HG03095 (cell line): ENCODE measurements at regions not wholly inside any gene's neighbourhood (a gene's known extent, or its start where the extent isn't known, plus 50 kb on each side); places are given as distances from the start of the nearest gene placed in this dataset.

Source experiments
- ATAC-seq: cut with Tn5 transposase; IDR thresholded peaks from one replicate; pipeline ENCODE4 v1.9.1; 2021; ENCODE audit warnings: moderate library complexity; ENCODE audit not compliant: unreplicated experiment

DNA sequence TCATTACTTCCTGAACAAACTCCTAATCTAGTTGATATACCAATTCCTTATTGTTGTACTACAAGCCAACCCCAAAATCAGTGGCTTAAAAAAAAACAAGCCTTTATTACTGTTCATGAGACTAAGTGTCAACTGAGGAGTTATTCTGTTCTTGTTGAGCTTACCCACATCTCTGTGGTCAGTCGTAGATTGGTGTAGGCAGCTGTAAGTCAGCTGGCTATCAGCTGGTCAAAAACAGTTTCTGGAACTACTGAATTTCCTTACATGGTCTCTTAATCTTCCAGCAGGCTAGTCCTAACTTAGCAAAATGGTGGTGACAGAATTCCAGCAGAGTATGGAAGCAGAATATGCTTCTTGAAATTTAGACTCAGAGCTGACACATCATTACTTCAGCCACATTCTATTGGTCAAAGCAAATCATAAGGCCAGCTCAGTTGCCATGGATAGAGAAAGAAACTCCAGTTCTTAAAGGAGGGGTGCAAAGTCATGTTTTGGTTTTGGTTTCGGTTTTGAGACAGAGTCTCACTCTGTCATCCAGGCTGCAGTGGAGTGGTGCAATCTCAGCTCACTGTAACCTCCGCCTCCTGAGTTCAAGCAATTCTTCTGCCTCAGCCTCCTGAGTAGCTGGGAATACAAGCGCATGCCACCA, 386.1 kb upstream of the MPDZ start:
- no peak for ATAC-seq

DNA sequence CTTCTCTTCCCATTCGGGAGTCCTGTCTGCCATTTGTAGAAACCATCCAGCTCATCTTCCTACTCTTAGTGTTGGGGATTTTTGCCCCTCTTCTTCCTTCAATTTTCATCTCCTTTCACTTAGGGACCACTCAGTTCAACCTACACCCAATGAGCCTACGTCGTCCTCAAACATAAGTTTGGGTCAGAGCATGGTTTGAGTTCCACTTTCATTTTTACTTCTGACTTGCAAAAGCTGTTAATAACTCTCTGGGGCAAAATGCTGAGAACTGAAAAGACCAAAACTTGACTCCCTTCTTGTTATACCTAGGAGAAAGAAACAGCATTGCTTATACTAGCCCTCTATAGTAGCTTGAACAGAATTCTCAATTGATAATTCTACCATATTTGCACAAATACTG, 381.5 kb upstream of the MPDZ start:
- ATAC-seq: no peak

DNA sequence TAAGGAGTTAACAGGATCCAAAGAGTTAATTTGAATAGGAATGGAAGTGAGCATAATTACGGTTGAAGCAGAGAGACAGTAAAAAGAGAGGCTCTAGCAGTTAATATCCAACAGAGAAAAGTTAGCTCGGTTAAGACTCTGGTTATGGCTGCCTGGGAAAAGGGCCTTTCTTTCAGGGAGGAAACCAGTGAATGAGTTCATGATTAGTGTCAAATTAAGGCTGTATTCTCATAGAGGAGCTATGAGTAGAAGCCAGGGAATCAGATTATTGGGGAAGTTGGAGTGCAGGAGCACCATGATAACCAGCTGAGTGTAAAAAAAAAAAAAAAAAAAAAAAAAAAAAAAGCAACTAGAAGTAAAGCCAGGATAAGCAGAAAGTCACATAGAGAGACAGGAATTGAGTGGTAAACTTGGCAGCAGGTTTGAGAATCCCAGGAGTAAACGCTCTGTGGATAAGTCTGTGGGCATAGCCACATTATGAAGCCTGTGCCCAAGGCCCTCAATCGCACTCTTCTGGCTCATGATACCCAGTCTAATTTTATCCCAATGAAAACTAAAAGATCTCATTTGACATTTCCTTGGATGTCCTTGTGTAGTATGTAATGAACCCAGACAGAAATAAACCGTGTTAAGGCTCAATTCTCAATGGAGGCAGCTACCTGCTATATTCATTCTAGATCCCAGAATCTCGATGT, 372.6 kb upstream of the MPDZ start:
- ATAC-seq: no peak

DNA sequence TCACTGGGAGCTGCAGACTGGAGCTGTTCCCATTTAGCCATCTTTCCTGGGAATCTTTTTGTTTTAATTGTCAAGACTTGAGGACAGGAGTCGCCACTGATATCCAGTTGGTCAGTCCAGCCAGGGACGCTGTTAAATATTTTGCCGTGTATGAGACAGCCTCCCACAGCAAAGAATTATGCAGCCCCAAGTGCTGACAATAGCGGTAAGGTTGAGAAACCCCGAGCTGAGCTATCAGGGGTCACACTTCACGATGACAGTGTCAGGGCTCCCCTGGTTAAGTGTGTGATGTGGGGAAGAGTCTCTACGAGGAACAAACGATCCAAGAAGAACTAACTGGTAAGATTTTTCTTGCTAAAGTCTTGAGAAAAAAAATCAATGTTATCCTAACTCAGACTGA, 372.0 kb upstream of the MPDZ start:
- no peak for ATAC-seq

DNA sequence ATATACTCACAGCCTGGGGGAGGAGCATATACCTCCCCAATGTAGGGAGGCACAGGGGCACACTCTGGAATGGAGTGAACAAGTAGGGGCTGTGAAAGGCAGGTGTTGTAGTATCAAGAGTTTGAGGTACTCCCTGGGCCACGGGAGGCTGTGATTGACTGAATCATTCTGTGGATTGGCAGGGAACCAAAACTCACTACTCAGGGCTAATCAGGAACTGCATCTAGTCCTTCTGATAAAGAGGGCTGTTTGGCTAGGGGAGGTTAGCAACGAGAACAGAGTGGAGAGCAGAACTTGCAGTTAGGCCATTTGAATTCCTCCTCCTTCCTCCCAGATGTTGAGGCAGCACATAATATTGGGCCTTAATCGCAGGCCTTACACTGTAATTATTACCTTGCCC, 369.2 kb upstream of the MPDZ start:
- no peak for ATAC-seq

DNA sequence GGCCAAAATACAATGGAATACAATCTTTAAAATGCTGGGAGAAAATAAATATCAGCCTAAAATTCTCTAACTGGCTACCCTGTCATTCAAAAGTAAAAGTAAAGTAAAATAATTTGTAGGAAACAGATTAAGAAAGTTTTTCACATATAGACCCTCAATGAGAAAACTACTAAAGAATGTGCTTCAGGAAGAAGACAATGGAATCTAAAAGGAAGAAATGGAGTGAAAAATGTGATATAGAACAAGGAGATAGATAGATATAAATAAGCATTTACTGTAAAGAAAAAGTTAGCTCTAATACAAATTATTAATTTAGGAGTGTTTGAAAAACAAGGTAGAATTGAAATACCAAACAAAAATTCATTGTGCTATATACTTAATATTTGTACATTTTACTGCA, 368.6 kb upstream of the MPDZ start:
- ATAC-seq: no peak

DNA sequence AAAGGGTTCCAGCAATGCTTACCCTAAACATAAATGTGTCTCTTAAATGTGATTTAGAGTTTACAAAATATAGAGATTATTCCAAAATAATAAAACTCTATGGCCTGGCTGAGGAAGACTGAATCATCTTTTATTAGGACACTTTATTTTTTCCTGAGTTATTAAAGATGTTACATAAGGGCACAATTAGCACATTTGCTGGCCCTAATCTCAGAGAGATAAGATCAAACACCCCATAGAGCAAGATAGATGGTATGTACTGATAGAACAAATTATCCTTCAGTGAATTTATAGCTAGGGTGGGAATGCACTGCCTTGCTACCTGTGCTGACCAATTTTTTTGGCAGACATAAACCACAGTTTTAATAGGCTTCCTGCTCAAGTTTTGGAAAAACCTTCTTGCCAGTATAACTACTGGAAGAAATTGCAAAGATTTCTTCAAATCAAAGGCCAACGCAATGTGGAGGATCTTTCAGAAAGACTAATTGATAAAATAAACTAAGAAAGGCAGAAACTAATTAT, 367.1 kb upstream of the MPDZ start:
- ATAC-seq: no peak

DNA sequence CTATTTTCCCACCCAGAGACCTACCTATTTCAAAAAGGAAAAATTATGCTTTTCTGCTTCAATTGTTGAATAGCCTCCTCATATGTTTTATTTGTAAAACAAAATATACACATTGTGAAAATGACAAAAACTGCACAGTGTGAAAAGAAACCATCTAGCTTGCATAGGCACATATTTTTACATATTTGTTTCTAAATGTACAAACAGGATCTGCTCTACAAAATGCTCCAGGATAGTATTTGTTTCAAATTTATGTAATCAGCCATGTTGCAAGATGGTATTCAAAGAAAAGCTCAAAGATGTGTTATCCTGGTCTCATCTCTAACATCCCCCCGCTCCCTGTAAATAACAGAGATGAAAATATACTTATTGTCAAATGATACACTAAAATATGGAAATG, 366.1 kb upstream of the MPDZ start:
- ATAC-seq: no peak

DNA sequence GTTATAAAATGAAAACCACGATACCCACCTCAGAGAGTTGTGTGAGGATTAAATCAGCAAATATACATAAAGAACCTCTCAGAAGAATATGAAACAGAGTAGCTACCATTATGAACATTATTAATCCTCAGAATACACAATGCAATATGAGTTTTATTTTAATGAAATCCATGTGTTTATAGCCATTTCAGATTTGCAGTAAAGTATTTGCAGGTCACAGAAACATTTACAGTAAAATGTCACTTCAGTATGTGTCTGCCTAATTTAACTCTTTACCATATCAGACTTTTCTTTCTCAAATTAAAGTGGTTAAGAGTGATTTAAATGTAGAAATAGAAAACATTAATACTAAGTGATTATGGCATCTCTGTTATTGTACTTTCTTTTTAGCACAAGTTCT, 365.2 kb upstream of the MPDZ start:
- ATAC-seq: no peak

DNA sequence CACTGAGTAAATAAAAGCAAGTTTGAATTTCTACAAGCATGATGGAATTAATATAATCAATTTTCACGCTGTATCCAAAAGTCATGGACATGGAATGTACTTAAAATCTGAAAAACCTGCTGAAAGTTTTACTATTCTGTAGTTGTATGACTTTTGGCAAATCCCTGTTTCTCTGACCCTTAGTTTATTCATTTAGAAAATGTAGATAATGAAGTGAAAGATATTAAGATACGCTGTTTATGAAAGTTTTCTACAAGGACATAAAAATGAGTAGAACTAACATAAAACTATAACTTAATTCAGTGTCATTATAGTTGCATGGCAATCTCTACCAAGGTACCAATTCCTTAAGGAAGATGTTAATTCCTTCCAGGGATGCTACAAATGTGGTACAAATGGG, 363.2 kb upstream of the MPDZ start:
- no peak for ATAC-seq

DNA sequence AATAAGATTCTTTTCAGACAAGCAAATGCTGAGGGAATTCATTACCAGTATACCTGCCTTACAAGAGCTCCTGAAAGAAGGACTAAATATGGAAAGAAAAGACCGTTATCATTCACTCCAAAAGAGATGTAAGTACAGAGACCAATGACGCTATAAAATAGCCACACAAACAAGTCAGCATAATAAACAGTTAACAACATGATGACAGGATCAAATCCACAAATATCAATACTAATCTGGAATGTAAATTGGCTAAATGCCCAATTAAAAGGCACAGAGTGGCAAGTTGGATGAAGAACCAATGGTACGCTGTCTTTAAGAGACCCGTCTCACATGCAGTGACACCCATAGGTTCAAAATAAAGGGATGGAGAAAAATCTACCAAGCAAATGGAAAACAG, 349.6 kb upstream of the MPDZ start:
- ATAC-seq: no peak

DNA sequence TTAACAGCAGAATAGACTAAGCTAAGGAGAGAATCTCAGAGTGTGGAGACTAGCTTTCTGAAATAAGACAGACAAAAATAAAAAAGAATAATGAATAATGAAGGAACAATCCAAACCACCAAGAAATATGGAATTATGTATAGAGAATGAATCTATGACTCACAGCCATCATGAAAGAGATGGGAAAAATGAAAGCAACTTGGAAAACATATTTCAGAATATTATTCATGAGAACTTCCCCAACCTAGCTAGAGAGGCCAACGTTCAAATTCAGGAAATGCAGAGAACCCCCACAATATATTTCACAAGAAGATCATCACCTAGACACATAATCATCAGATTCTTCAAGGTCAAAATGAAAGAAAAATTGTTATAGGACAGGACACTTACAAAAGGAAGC, 349.0 kb upstream of the MPDZ start:
- ATAC-seq: no peak

DNA sequence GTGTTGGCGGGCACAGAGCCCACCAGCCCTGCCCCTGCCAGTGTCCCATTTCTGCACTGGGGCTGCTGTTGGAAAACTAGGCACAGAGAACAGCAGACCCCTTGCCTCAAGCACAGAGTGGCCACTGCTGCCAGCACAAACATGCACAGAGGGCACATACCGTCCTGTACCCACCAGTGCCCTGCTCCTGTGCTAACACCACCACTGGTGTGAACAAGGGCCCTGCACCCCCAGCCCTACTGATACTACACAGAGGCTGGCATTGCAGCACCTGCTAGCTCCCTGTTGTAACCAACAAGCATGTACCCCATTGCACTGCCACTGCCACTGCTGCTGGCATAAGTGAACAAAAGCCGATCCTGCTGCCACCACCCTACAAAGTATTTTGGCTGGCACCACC, 348.0 kb upstream of the MPDZ start:
- no peak for ATAC-seq

DNA sequence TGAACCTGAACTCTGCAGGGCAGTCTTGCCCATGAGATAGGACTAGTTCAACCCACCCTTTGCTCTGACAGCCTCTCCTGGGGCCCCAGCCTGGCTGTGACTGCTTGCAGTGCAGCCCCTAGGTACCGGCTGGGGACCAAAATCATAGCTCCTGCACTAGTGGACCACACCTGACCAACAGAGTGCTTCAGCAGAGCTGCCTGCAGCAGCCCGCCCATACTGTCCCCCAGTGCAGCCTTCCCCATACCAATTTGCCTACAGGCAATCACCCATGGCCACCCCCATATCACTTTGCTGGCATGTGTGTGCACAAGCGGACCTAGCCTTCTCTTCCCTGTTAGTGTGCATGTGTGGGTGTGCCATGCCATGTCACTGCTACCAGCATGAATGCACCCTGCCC, 347.6 kb upstream of the MPDZ start:
- no peak for ATAC-seq

DNA sequence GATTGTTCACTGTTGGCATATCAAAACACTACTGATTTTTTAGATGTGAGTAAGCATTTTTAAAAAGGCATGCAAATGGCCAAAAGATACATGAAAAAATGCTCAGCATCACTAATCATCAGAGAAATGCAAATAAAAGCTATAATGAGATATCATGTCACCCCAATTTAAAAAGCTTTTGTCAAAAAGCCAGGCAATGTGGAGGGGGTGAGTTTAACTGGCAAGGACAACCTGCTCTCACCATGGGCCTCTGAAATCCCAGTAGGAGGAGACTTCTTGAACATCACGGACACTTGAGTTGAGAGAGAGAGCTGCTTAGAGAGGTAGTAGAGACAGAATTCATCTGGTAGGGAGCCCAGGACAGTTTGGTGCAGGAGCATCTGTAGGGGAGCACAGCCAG, 347.1 kb upstream of the MPDZ start:
- ATAC-seq: no peak

DNA sequence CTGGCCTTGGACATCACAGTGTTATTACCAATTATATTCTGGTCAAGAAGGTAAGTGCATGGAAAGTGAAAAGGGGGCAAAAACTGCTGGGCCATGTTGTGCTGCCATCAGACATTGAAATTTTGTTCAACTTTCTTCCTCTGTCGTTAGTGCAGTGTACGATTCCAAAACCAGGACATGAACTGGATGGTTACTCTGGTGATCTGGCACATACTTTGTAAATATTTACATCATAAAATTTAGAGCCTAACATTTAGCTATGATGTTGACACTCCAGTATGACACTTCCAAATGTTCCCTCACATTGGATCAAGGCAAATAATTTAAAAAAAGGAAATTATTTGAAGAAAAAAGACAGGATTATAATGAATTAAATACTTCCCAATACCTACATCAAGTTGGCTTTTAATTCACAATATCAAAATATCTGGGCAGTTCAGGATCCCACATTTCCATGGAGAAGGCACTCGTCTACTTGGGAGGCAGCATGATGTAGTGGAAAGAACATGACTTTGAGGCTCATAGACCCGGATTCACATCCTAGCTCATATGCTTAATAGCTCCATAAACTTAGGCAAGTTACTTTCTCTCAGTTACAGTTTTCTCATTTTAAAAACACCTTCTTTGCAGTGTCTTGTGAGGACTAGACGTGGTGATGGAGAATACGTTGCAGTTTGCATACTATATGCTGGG, 342.5 kb upstream of the MPDZ start:
- ATAC-seq: no peak

DNA sequence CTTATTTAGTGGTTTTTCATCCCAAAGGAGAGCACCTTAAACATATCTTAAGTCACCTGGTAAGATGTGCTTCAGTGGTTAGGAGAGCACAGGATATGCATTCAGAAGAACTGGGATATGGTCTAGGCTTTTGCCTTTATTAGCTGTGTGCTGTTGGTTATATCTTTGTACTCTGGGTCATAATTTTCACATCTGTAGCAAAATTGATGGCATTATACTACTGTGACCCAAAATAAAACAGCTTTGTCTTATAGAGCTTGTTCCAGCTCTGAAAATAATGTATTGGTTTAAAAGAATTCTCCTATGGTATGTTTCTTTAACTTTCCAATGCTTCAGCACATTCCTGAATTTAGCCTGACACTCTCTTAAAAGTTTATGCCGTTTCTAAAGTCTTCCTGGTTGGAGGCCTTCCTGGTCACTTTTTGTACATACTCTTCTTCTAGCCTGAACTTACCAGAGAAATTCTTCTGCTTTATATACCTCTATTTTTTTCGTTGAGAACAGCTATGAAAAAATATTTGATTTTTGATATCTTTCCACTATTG, 337.1 kb upstream of the MPDZ start:
- ATAC-seq: no peak

DNA sequence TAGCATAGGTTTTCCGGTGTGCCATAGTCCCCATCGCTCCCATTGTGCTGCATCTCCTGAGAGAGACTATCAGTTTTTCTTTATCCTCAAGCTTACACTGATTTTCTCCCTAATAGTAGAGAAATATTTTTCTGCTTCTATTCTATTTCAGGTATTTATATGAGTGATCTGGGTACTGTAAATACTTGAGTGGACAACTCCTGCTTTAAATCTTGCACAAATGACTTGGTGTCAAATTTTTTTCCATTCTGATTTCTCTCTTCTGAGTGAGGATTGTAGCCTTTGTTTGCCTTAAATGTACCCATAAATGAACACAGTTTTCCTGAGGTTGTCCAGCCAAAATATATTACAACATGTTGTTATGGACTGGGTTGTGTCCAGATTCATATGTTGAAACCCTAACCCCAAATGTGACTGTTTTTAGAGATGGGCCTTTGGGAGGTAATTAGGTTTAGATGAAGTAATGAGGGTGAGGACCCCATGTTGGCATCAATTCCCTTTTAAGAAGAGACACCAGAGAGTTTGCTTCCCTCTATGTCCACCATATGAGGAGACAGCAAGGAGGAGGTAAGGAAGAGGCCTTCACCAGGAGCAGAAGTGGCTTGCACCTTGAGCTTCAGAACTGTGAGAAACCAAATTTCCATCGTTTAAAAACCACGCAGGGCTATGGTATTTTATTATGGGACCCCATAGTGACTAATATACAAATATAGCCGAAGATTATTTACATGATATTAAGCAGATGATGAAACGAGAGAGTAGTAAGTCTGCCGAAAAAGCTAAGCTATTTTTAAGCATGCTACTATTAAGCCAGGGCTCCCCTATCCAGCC, 336.4 kb upstream of the MPDZ start:
- ATAC-seq: no peak

DNA sequence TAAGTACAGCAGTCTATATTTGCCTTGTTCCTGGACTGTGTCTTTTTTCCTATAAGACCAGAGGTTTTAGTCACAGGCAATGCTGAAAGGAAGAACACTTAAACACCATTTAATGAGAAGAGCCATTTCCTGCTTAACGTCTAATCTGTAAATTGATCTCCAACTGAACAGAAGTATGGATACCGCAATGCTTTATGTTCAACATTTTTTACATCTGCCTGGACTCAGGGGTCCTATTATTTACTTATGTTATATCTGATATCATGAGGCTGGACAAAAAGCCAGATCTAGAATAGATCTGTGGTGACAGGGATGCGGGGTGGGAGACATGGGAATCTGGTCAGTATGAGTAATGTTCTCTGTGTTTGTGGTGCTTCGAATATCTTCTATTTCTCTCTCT, 334.6 kb upstream of the MPDZ start:
- ATAC-seq: no peak

DNA sequence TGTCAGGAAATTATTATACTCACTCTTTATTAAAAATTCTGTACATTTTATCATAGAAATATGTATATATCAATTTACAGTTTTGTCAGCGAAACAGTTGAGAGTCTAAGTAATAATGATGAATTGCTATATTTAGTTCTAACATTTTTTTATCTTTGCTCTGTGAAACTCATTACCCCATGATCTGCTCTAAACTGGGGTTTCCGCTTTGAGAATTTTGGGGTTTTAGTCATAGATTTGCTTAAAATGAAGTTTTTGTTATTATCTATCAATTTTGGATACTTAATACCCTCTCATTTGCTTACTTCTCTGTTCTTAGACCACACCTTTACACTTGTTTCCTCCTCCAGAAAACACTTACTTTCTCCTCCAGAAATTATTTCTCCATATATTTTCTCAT, 333.8 kb upstream of the MPDZ start:
- ATAC-seq: no peak

DNA sequence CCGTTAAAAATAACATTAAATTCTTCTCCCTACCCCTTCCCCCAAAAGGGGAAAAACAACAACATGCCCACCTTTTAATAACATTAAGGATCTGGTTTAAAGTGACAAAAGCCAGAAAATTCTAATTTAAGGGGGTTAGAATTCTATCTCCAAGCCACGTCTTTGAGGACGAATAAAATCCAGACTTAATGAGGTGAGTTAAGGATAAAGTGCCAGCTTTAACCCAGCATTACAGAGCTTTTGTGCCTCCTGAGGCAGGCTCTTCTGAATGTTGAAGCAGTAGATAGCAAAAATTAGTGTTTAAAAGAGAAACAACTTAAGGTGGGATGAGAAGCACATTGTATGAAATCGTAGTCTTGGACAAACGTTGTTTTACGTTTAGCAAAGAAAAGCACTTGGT, 329.0 kb upstream of the MPDZ start:
- ATAC-seq: no peak
